Stimulated activated CD8-positive, alpha-beta memory T cell treated with anti-CD3 and anti-CD28 coated beads, Interleukin-7, amount 100 ng/mL, for 24 hours (primary cell): ENCODE measurements at regions not wholly inside any gene's neighbourhood (a gene's known extent, or its start where the extent isn't known, plus 50 kb on each side); places are given as distances from the start of the nearest gene placed in this dataset.

Source experiments
- DNase-seq: peaks from one replicate; pipeline ENCODE4 v3.0.0-alpha.2; 2020; ENCODE audit warnings: low read depth

DNA sequence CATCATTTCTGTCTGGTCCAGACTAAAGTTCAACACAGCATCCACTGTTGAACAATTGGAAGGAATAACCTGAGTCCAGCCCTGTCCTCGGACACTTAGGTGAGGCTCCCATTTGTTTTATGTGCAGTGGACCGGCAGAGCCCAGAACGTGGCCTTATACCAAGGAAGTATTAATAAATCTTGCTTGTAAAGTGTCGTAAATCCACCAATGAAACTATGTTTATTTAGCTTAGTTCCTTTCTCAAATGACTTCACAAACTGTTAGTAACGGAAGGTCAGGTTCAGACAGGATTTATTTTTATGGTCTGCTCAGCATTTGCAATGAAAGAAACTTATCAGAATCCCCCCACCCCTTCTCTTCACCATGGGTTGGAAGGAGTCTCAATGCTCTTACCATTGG is 149.5 kb downstream of the PCSK1 start:
- DNase-seq = no peak

GRCh38 chr5:96282020-96282419 is 151.0 kb downstream of the PCSK1 start:
- DNase-seq = no peak

GRCh38 chr5:96280946-96281393 is 152.1 kb downstream of the PCSK1 start:
- no peak for DNase-seq

GRCh38 chr5:96279801-96280542 is 153.1 kb downstream of the PCSK1 start:
- no peak for DNase-seq

- DNase-seq = no peak
These were observed 154.1 kb downstream of the PCSK1 start for GRCh38 chr5:96278981-96279380.

DNA sequence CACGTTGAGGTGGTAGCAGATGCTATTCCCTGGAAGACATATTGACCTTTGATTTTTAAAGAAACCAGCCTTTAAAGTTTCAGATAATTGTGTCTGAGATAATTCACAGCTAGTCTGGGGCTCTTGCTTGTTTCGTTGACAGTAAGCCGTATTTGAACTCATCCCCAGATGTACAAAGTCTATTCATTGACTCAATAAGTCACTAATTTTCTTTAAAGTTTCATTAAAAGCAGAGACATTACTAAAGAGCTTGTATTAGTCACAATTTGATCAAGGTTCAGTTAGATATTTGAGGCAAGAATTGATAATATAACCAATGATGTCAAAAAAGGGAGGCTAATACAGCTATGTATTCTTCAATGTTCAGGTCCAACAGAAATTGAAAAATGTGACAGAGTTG is 158.0 kb downstream of the PCSK1 start:
- DNase-seq = no peak

GRCh38 chr5:96265487-96265886 is 167.6 kb downstream of the PCSK1 start:
- no peak for DNase-seq

DNA sequence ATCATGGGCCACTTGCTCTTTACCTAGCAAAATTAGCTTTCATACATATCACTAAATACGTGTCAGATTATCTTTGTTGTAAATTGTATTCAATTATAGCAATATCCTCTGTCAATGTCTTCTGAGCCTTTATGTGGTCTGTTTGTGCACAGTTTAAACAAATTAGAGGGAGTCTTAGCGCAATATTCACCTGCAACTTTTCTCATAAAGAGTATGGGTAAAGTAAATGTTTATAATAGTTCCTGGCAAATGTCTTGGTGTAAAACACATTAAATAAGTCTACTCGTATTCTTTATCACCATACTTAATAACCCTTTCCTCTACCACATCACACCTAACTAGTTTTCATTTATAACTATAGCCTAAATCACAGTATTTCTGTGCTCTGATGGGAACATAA is 169.0 kb downstream of the PCSK1 start:
- DNase-seq = no peak

GRCh38 chr5:96262105-96262504 is 170.9 kb downstream of the PCSK1 start:
- no peak for DNase-seq

DNA sequence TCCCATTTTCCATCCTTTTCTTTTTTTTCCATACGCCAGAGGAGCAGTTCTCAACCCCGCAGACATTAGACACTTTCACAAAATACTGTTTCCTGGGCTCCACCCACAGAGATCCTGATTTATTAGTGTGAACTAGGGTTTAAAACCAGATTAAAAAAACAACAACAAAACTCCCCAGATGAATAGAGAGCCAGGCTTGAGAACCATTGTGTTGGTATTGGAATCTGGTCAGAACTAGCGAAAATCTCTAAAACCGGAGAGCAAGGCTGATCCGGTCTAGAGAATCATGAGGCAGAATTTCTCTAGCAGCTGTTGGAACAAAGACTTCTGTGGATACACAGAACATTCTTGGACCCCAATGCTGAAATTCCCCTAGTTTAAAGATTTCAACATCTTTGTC is 173.0 kb downstream of the PCSK1 start:
- DNase-seq = no peak

DNA sequence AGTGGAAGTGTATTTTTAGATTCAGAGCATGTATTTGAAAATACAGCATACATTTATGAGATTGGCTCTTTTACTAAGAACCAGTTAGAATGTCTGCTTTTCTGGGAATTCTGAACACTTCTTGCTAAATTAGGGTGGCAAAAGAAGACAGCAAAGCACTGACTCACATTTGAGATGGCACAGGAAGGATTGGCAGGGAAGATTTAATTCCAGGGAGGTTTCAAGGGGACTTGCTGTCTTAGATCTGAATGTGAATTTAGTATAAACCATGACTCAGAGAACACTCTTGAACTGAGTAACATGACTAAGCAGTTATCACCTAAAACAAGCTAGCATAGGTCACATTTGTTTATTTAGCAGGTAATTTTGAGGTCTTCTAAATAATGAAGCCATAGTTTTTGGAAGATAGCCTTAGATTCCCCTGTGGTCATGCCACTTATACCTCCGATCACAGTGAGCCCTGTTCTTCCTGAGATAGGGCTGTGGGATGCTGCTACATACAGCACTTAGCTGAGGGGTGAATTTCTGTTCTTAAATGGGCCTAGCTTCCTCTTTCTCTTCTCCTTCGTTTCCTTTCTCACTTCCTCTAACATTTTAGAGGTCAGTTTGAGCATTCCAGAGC is 173.8 kb downstream of the PCSK1 start:
- DNase-seq = no peak

DNA sequence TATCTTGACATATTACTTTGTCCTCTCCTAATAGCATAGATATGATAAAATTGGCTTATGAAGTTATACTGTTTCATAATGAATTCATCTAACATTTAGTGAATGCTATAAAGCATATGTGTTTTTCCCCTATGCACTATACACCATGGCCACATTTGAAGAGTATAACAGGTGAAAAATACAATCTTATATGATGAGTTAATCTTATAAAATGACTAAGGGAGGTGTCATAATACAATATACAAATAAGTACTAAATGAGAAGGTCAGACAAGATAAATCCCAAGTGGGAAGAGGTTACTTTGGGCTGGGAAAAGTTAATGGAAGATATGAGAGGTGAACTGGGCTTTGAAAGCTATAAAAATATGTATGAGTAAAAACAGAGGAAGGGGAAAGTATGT is 174.4 kb downstream of the PCSK1 start:
- no peak for DNase-seq

GRCh38 chr5:96257904-96258303 is 175.1 kb downstream of the PCSK1 start:
- DNase-seq = no peak

DNA sequence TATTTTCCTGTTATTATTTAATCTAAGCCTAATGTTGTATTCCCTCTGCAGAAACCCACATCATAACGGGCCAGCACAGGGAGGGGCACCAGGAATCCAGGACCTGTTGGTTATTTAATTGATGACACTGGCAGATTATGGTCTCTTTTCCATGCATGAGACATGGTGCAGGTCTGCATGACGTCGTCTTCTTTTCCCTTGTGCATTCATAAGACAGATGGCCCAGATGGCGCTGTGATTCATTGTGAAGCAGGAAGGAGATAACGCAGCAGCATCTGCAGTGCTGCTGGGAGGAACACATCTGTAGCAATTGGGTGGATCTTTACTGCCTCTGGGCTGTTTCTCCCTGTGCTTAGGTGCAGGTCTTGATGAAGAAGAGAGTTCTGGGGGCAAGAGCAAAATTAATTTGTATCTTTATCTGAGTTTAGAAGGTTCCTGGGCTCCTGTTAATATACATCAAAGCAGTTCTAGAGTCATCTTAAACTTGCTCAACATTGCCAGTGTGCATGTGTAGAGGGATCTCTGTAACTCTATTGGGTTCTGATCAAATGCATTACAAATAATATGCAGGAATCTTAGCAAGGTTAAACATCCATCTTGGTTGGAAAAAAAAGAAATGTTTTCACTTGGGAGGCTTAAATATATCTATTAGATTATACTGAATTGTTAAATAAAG is 176.1 kb downstream of the PCSK1 start:
- DNase-seq = no peak

DNA sequence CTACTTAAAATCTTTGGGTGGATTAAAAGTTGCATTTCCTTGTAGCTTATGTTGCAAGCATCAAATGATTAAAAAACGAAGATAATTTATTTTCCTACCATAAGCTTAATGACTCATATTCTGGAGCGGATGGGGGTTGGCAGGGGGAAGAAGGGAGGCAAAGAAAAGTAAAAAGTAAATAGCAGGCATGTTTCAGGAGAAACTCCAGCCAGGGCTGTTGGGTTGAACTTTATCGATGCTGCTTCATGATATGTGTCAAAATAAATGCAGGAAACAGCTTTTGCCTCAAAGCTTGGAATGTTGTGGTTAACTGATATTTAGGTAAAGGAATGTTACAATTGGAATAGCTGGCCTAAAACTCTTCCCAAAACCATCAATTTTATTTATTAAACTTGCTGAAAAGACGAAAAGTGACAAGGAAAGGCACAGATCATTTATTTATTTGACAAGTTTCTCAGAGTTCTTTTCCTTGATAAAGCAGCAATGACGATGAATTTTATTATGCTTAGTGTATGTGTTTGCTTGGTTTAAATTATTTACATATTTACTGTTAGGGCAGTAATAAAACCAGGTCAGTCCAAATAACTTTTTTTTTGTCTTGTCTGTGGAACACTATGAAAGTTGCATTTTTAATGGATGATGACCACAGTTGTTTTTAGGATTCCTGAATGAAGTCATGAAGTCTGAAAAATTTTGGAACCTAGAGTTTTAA is 177.9 kb downstream of the PCSK1 start:
- DNase-seq = no peak

DNA sequence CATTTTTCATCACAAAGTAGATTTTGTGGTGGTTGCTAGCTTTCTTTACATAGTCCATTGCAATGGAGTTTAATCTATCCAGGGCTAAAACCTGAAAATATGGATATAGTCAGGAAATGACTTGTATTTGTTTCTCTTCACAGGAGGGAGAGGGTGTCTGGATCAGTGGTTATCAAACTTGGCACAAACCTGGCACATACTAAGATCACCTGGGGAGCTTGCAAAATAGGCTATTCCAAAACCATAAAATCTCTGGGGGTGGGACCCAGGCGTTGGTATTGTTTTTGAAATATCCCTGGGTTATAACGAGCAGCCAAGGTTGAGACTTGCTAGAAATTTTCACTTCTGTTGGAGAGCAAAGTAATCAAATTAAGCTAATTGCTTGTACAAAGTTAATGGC is 179.9 kb downstream of the PCSK1 start:
- no peak for DNase-seq

- DNase-seq = no peak
These were observed 180.5 kb downstream of the PCSK1 start for GRCh38 chr5:96252596-96252995.

- DNase-seq = no peak
These were observed 182.3 kb downstream of the PCSK1 start for GRCh38 chr5:96250782-96251181.

DNA sequence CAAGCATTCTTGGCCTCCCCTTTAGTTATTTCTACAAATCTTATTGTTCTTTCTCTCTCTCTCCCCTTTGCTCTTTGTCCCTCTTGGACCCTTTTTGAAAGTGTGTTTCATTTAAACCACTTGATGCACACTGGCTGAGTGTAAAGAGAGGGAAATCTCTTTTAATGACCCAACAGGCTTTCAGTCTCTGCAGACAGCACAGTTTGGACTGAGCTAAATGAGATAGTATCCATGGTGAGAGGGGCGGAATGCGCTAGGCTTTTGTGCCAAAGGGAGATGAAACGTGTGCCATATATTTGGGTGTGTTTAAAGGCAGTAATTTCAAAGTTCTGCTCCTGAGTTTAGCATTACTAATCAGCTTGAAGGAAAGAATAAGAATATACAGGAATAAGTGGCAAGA is 184.9 kb downstream of the PCSK1 start:
- no peak for DNase-seq

- DNase-seq = no peak
These were observed 185.3 kb downstream of the PCSK1 start for GRCh38 chr5:96247708-96248107.

- DNase-seq = no peak
These were observed 185.8 kb downstream of the PCSK1 start for GRCh38 chr5:96247097-96247701.
